GM10266 (cell line): ENCODE measurements at regions not wholly inside any gene's neighbourhood (a gene's known extent, or its start where the extent isn't known, plus 50 kb on each side); places are given as distances from the start of the nearest gene placed in this dataset.

Experiments used
- DNase-seq: peaks from one replicate; pipeline ENCODE4 v3.0.0; 2012; ENCODE audit errors: extremely low spot score
- CTCF ChIP-seq: IDR thresholded peaks from 2 replicates; pipeline ENCODE4 v1.5.1; 2012; ENCODE audit warnings: mild to moderate bottlenecking, low read depth; ENCODE audit not compliant: control insufficient read depth, insufficient read depth; ENCODE audit errors: missing control alignments

GRCh38 chr12:116361414-116362223 is 84.1 kb upstream of the MED13L start:
- no peak for TF ChIP-seq CTCF
- peak; percentile 22 for DNase-seq

- no peak for DNase-seq
- TF ChIP-seq CTCF = no peak
Measured at GRCh38 chr12:116365114-116365513, 87.6 kb upstream of the MED13L start.

GRCh38 chr12:116365606-116366455 is 88.3 kb upstream of the MED13L start:
- DNase-seq = no peak
- no peak for TF ChIP-seq CTCF

- no peak for TF ChIP-seq CTCF
- no peak for DNase-seq
Measured at GRCh38 chr12:116366456-116366776, 88.9 kb upstream of the MED13L start.

GRCh38 chr12:116366824-116367223 is 89.3 kb upstream of the MED13L start:
- no peak for DNase-seq
- TF ChIP-seq CTCF = no peak

GRCh38 chr12:116368196-116369194 is 91.0 kb upstream of the MED13L start:
- no peak for TF ChIP-seq CTCF
- DNase-seq = no peak
